Omental fat pad (tissue), 3 donors: ENCODE measurements at regions not wholly inside any gene's neighbourhood (a gene's known extent, or its start where the extent isn't known, plus 50 kb on each side); places are given as distances from the start of the nearest gene placed in this dataset.

Experiments
- ATAC-seq: fragments of 150-250 bp; one replicate; pipeline ENCODE4 v1.9.1; 2016; ENCODE audit warnings: mild to moderate bottlenecking, moderate library complexity; ENCODE audit not compliant: low FRiP score
- DNase-seq: peaks from one replicate; pipeline ENCODE4 v3.0.0-alpha.2; 2019; ENCODE audit warnings: low spot score
- CTCF ChIP-seq, 3 donors: fragments of 450-650 bp; IDR thresholded peaks; one replicate each; pipeline ENCODE4 v1.5.1; 2016 to 2017; ENCODE audit warnings: antibody characterized with exemption in 3 of 3, mild to moderate bottlenecking in 3 of 3, moderate library complexity in 2 of 3

GRCh38 chr20:20894280-20894679, 181.8 kb upstream of the RALGAPA2 start:
- no peak for ATAC-seq
- no peak for TF ChIP-seq CTCF (IDR thresholded peaks at IDR 0.05)
- no peak for DNase-seq

GRCh38 chr20:20892328-20892727, 179.9 kb upstream of the RALGAPA2 start:
- DNase-seq = no peak
- no peak for ATAC-seq
- TF ChIP-seq CTCF (IDR thresholded peaks at IDR 0.05) = no peak

GRCh38 chr20:20890751-20891150, 178.3 kb upstream of the RALGAPA2 start:
- TF ChIP-seq CTCF (IDR thresholded peaks at IDR 0.05) = no peak
- DNase-seq (no peak), ATAC-seq (no peak)

GRCh38 chr20:20888936-20889335, 176.5 kb upstream of the RALGAPA2 start:
- TF ChIP-seq CTCF (IDR thresholded peaks at IDR 0.05) = no peak
- DNase-seq = no peak
- ATAC-seq = no peak

GRCh38 chr20:20888266-20888656, 175.8 kb upstream of the RALGAPA2 start:
- ATAC-seq (no peak), DNase-seq (no peak)
- TF ChIP-seq CTCF (IDR thresholded peaks at IDR 0.05) = no peak

- ATAC-seq (no peak), DNase-seq (no peak)
- no peak for TF ChIP-seq CTCF (IDR thresholded peaks at IDR 0.05)
Measured at GRCh38 chr20:20887593-20888265, 175.3 kb upstream of the RALGAPA2 start.

- no peak for TF ChIP-seq CTCF (IDR thresholded peaks at IDR 0.05)
- DNase-seq = no peak
- no peak for ATAC-seq
Measured at GRCh38 chr20:20881808-20882207, 169.4 kb upstream of the RALGAPA2 start.
